ENCODE measurements at regions not wholly inside any gene's neighbourhood (a gene's known extent, or its start where the extent isn't known, plus 50 kb on each side); places are given as distances from the start of the nearest gene placed in this dataset.
"Not testable (repeated sequence)": the region's sequence is repeated elsewhere in the genome, so short reads cannot be mapped to it uniquely, and the experiment has no call there.

DNA sequence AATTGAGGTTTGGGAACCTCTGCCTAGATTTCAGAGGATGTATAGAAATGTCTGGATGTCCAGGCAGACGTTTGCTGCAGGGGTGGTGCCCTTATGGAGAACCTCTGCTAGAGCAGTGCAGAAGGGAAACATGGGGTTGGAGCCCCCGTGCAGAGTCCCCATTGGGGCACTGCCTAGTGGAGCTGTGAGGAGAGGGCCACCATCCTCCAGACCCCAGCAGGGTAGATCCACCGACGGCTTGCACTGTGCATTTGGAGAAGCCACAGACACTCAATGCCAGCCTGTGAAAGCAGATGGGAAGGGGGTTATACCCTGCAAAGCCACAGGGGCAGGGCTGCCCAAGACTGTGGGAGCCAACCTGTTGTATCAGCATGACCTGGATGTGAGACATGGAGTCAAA is 354.6 kb downstream of the ZNF326 start (continued):
- TF ChIP-seq, protein P1, sequence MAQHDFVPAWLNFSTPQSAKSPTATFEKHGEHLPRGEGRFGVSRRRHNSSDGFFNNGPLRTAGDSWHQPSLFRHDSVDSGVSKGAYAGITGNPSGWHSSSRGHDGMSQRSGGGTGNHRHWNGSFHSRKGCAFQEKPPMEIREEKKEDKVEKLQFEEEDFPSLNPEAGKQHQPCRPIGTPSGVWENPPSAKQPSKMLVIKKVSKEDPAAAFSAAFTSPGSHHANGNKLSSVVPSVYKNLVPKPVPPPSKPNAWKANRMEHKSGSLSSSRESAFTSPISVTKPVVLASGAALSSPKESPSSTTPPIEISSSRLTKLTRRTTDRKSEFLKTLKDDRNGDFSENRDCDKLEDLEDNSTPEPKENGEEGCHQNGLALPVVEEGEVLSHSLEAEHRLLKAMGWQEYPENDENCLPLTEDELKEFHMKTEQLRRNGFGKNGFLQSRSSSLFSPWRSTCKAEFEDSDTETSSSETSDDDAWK (CRISPR knock-in tag; IDR thresholded peaks at IDR 0.05) = no peak
- no peak for TF ChIP-seq ARNT2 (CRISPR knock-in tag; IDR thresholded peaks at IDR 0.05; ENCODE audit: low read depth)

DNA sequence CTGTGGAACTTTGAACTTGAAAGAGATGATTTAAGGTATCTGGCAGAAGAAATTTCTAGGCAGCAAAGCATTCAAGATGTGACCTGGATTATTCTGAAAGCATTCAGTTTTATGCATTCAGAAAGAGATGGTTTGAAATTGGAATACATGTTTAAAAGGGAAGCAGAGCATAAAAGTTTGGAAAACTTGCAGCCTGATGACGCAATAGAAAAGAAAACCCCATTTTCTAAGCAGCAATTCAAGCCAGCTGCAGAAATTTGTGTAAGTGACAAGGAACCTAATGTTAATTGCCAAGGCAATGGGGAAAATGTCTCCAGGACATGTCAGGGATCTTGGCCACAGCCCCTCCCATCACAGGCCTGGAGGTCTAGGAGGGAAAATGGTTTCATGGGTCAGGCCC is 354.0 kb downstream of the ZNF326 start:
- DNase-seq (ENCODE audit: low spot score) (no peak), ATAC-seq (no peak), FAIRE-seq (no peak)
- Histone ChIP-seq H3K9me3 (ENCODE audit: low read length) (peaks cover 19% of the 10 kb centered on the region), H3K27ac (ENCODE audit: extremely low read length, insufficient read depth, low read length) (no peak overlapping the region), H3K4me1 (ENCODE audit: insufficient read depth, low read length) (no peaks in the 10 kb centered on the region), H3K4me3 (replicated peaks in 1 of 3; ENCODE audit: insufficient read depth in 1 of 3, low read depth in 2 of 3, low read length in 3 of 3) (no peak overlapping the region), H2AFZ (ENCODE audit: low read length) (no peak overlapping the region), H3K27me3 (ENCODE audit: control insufficient read depth in 1 of 2, insufficient read depth in 2 of 2, low read length in 2 of 2) (no peaks in the 10 kb centered on the region), H3K36me3 (replicated peaks in 1 of 2; ENCODE audit: control insufficient read depth in 1 of 2, insufficient read depth in 2 of 2, low read length in 2 of 2) (no peaks in the 10 kb centered on the region), H4K20me1 (ENCODE audit: insufficient read depth, low read length) (no peaks in the 10 kb centered on the region), H3K4me2 (ENCODE audit: low read depth, low read length) (no peak overlapping the region), H3K79me2 (ENCODE audit: insufficient read depth, low read length) (no peaks in the 10 kb centered on the region), H3K9ac (ENCODE audit: insufficient read depth, low read depth, low read length) (no peak overlapping the region)
- in situ Hi-C loops (cut with HindIII; ENCODE audit: extremely low pct_ligation_motif_present, low pct_unique_long_range_greater_than_20kb) = no loop called here
- POLR2A ChIA-PET = no interaction called here
- TF ChIP-seq CEBPB (IDR thresholded peaks at IDR 0.05; ENCODE audit: borderline replicate concordance, low read depth, low read length) = peak; percentile 32; the same call in 1 of the 2 replicates
- no peak for TF ChIP-seq RFXANK (CRISPR knock-in tag; IDR thresholded peaks at IDR 0.05)
- peak; percentile 46 for TF ChIP-seq ATF7 (IDR thresholded peaks at IDR 0.05)
- no peak for TF ChIP-seq ATF7 (CRISPR knock-in tag; IDR thresholded peaks at IDR 0.05)
- intact Hi-C loops (cut with micrococcal nuclease; ENCODE audit: unreplicated experiment) = no loop called here
- 0% methylated on average over 1 of the region's 1 CpG for WGBS (ENCODE audit: low lambda C conversion rate)
- CTCF ChIA-PET (ENCODE audit: low intra/inter-chr PET ratio, low total read pairs) = no interaction called here
- no TSS peak for BruUV-seq (replicated peaks)

GRCh38 chr1:90348459-90348858 is 353.5 kb downstream of the ZNF326 start:
- H3K4me1 ChIP-seq (ENCODE audit: insufficient read depth, low read length); H3K9ac ChIP-seq (ENCODE audit: insufficient read depth, low read depth, low read length); FAIRE-seq; DNase-seq (ENCODE audit: low spot score); H2AFZ ChIP-seq (ENCODE audit: low read length); in situ Hi-C loops (cut with HindIII; ENCODE audit: extremely low pct_ligation_motif_present, low pct_unique_long_range_greater_than_20kb); CTCF ChIA-PET (ENCODE audit: low intra/inter-chr PET ratio, low total read pairs); ATAC-seq; BruUV-seq (replicated peaks); H3K27ac ChIP-seq (ENCODE audit: extremely low read length, insufficient read depth, low read length); H3K79me2 ChIP-seq (ENCODE audit: insufficient read depth, low read length); H3K4me3 ChIP-seq (replicated peaks in 1 of 3; ENCODE audit: insufficient read depth in 1 of 3, low read depth in 2 of 3, low read length in 3 of 3); H3K4me2 ChIP-seq (ENCODE audit: low read depth, low read length); H4K20me1 ChIP-seq (ENCODE audit: insufficient read depth, low read length); H3K27me3 ChIP-seq (ENCODE audit: control insufficient read depth in 1 of 2, insufficient read depth in 2 of 2, low read length in 2 of 2); intact Hi-C loops (cut with micrococcal nuclease; ENCODE audit: unreplicated experiment); POLR2A ChIA-PET; H3K36me3 ChIP-seq (replicated peaks in 1 of 2; ENCODE audit: control insufficient read depth in 1 of 2, insufficient read depth in 2 of 2, low read length in 2 of 2): not testable (repeated sequence)
- 11% methylated on average over 2 of the region's 2 CpGs for WGBS (ENCODE audit: low lambda C conversion rate)
- peaks cover 19% of the 10 kb centered on the region for H3K9me3 ChIP-seq (ENCODE audit: low read length)

All from HepG2 (cell line).